Heart right ventricle (tissue), 16 donors: ENCODE measurements at regions not wholly inside any gene's neighbourhood (a gene's known extent, or its start where the extent isn't known, plus 50 kb on each side); places are given as distances from the start of the nearest gene placed in this dataset.

Source experiments
- ATAC-seq, 8 donors: fragments of 200-7000 bp; cut with Tn5 transposase; one replicate each; pipeline ENCODE4 v1.9.1; 2020; ENCODE audit warnings: mild to moderate bottlenecking in 8 of 8, moderate library complexity in 8 of 8, moderate number of reproducible peaks in 1 of 8
- DNase-seq, 2 donors: peaks; one replicate each; pipeline ENCODE4 v3.0.0-alpha.2; 2020
- H3K27ac ChIP-seq, 10 donors: fragments of 200-600 bp; sonication (generic) in 2 of 10; one replicate each; pipeline versions ENCODE4 v1.5.0 to v1.8.0; 2020 to 2022; ENCODE audit warnings: mild to moderate bottlenecking in 3 of 10
- H3K27me3 ChIP-seq, 7 donors: fragments of 200-600 bp; one replicate each; pipeline ENCODE4 v1.8.0; 2021 to 2022; ENCODE audit warnings: mild to moderate bottlenecking in 2 of 7
- H3K36me3 ChIP-seq, 9 donors: fragments of 200-600 bp; sonication (generic) in 1 of 9; one replicate each; pipeline versions ENCODE4 v1.5.0 to v1.8.0; 2020 to 2022; ENCODE audit warnings: mild to moderate bottlenecking in 2 of 9
- H3K4me1 ChIP-seq, 9 donors: fragments of 200-600 bp; sonication (generic) in 1 of 9; one replicate each; pipeline versions ENCODE4 v1.5.0 to v1.8.0; 2020 to 2022; ENCODE audit warnings: mild to moderate bottlenecking in 4 of 9
- H3K4me3 ChIP-seq, 10 donors: fragments of 200-600 bp; sonication (generic) in 2 of 10; one replicate each; pipeline versions ENCODE4 v1.5.0 to v1.8.0; 2020 to 2022; ENCODE audit warnings: mild to moderate bottlenecking in 7 of 10, moderate library complexity in 2 of 10
- H3K9me3 ChIP-seq, 11 donors: fragments of 200-600 bp in 10 of 11; sonication (generic) in 2 of 11; one replicate each; pipeline versions ENCODE4 v1.5.0 to v1.8.0; 2013 to 2022; ENCODE audit warnings: mild to moderate bottlenecking in 2 of 11, control low read depth in 1 of 11, moderate library complexity in 1 of 11
- CTCF ChIP-seq, 9 donors: fragments of 200-600 bp; sonication (generic) in 2 of 9; IDR thresholded peaks; one replicate each; pipeline versions ENCODE4 v1.5.0 to v1.8.0; 2021 to 2022; ENCODE audit warnings: antibody characterized with exemption in 9 of 9, mild to moderate bottlenecking in 5 of 9, moderate library complexity in 1 of 9
- WGBS, 2 donors: extraction: QIAGEN DNeasy Blood & Tissue Kit; methylation state at CpG; one replicate each; pipeline ENCODE4 v1.1.7; 2013; ENCODE audit warnings: inconsistent platforms in 1 of 2; 5-methylcytosine and 5-hydroxymethylcytosine counted together
- intact Hi-C, 10 donors: fragments of 100-400 bp; cut with DNase I; formaldehyde crosslinking; loops; one replicate each; pipeline versions ENCODE4 v1.11.1 to v1.14.2; 2022
- donor health status: Arrhythmogenic right ventricular cardiomyopathy.
- donor health status: ischemic (EF 13 %, LVEDD 7.1; RV severe dilation, severe dysfunction).
- donor health status: healthy with polysubstance abuse.
- donor health status: DM: no; HTN: yes; CAD: no.
- donor health status: DM: no; HTN: no; CAD: no.
- donor health status: ischemic (EF 25% LVEDD 6.9; RV normal size, moderate dysfunction).
- donor health status: ischemic (EF 25% LVEDD 5.7; RV mildly dilated, moderate dysfunction).
- donor health status: healthy.
- donor health status: DM: yes; HTN: yes; CAD: no.
- donor health status: Ischemic cardiomyopathy.
- donor health status: ischemic (EF 35%, LVEDD 5.7; RV mildly dilated, moderate dysfunction).
- donor health status: nonischemic (EF 11% LVEDD 7.7; RV severe dilation, severe dysfunction).
- donor health status: DM: yes; HTN: yes; CAD: no.
- donor health status: PGD.
- donor health status: ischemic (EF 29% LVEDD 5.4; RV normal size, mild dysfunction).
- donor health status: nonischemic (EF 23%, LVEDD 6.1; RV moderate dilation, normal function).

DNA sequence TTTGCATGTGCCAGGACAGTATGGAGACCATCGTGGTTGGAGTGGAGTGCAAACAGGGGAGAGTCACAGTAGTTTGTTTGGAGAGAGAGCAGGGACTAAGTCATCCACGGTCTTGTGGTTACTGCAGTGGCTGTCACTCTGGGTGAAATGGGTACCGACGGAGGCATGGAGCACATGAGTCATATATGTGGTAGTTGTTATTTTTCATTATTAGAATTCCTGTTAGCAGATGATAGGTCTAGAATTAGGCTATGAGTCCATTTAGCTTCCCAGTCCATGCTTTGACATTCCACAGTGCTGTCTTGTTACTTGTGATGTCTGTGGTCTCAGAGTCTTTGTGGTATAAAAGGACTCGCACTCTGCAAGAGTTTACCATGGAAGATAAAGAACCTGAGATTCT lies 303.9 kb downstream of the DMRT2 start:
- ATAC-seq (no peak), DNase-seq (no peak)
- H3K4me3 ChIP-seq = no peak overlapping the region
- H3K27ac ChIP-seq = no peak overlapping the region
- no peaks in the 10 kb centered on the region for H3K36me3 ChIP-seq
- intact Hi-C loops = loop anchor here in 2 of 10 donors (10.0 kb wide), 1 partner anchor 61 kb away; no protein-coding TSS in a partner anchor
- H3K9me3 ChIP-seq = no peaks in the 10 kb centered on the region
- no peaks in the 10 kb centered on the region for H3K4me1 ChIP-seq
- peaks cover 0 to 4% (median 0%) of the 10 kb centered on the region in 7 donors for H3K27me3 ChIP-seq
- 72 to 91% methylated on average over 5 of the region's 5 CpGs for WGBS, 2 donors
- no peak for TF ChIP-seq CTCF (IDR thresholded peaks at IDR 0.05)

- intact Hi-C loops = loop anchor here in 2 of 10 donors (10.0 kb wide), 1 partner anchor 60 kb away; no protein-coding TSS in a partner anchor
- WGBS, 2 donors = 80 to 90% methylated on average over 4 of the region's 4 CpGs
- TF ChIP-seq CTCF (IDR thresholded peaks at IDR 0.05) = no peak
- no peak overlapping the region for H3K27ac ChIP-seq
- ATAC-seq = no peak
- no peaks in the 10 kb centered on the region for H3K36me3 ChIP-seq
- no peak overlapping the region for H3K4me3 ChIP-seq
- no peaks in the 10 kb centered on the region for H3K9me3 ChIP-seq
- no peaks in the 10 kb centered on the region for H3K4me1 ChIP-seq
- no peak for DNase-seq
- H3K27me3 ChIP-seq = peaks cover 0 to 4% (median 0%) of the 10 kb centered on the region in 7 donors
Measured at GRCh38 chr9:1354606-1355005, 304.4 kb downstream of the DMRT2 start.

DNA sequence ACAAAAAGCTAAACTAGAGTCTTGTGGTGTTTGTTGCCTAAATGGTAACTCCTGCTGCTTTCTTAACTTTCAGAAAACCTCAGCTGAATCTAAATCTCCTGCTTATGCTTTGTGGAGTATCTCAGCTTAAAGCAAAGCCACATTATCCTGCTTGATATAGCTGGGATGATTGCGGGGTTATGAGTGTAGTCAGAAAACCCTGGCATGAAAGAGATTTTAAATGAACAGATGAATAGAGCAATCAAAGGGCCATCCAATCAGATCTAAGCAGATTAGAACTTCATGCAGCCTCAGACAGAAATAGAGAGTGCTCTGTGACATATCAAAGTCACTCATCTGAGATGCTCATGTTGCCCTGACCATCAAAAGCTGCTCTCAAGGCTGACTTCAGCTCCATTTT lies 305.5 kb downstream of the DMRT2 start:
- WGBS, 2 donors = 60 to 77% methylated on average over 1 of the region's 1 CpG
- Histone ChIP-seq H3K36me3 (no peaks in the 10 kb centered on the region), H3K4me3 (no peak overlapping the region), H3K4me1 (no peaks in the 10 kb centered on the region), H3K27me3 (peaks cover 0 to 4% (median 0%) of the 10 kb centered on the region in 7 donors), H3K27ac (no peak overlapping the region), H3K9me3 (no peaks in the 10 kb centered on the region)
- no peak for ATAC-seq
- TF ChIP-seq CTCF (IDR thresholded peaks at IDR 0.05) = no peak
- no peak for DNase-seq
- intact Hi-C loops = loop anchor here in 2 of 10 donors (10.0 kb wide), 1 partner anchor 59 kb away; no protein-coding TSS in a partner anchor

- TF ChIP-seq CTCF (IDR thresholded peaks at IDR 0.05) = no peak
- Histone ChIP-seq H3K4me1 (no peaks in the 10 kb centered on the region), H3K36me3 (no peaks in the 10 kb centered on the region), H3K9me3 (no peaks in the 10 kb centered on the region), H3K27ac (no peak overlapping the region), H3K4me3 (no peak overlapping the region), H3K27me3 (no peaks in the 10 kb centered on the region)
- ATAC-seq (no peak), DNase-seq (peak in 1 of 2 donors; percentile 9)
- 69 to 71% methylated on average over 6 of the region's 6 CpGs for WGBS, 2 donors
- intact Hi-C loops = no loop called here
Measured at GRCh38 chr9:1362845-1363244, 312.7 kb downstream of the DMRT2 start.
